ENCODE measurements at regions not wholly inside any gene's neighbourhood (a gene's known extent, or its start where the extent isn't known, plus 50 kb on each side); places are given as distances from the start of the nearest gene placed in this dataset.

- H3K27ac ChIP-seq, result no peak overlapping the region
- H3K4me3 ChIP-seq, result no peak overlapping the region
- no peaks in the 10 kb centered on the region for H3K4me1 ChIP-seq
- no peaks in the 10 kb centered on the region for H3K36me3 ChIP-seq
- H3K27me3 ChIP-seq, result no peaks in the 10 kb centered on the region
- TF ChIP-seq CTCF (IDR thresholded peaks at IDR 0.05) (no peak), POLR2AphosphoS5 (IDR thresholded peaks at IDR 0.05) (no peak), POLR2A (IDR thresholded peaks at IDR 0.05) (no peak)
- DNase-seq (ENCODE audit: low spot score in 2 of 2), result no peak
- H3K9me3 ChIP-seq, result no peaks in the 10 kb centered on the region
- intact Hi-C loops (cut with DNase I; ENCODE audit: low total_unique reads), result no loop called here
Measured at GRCh38 chr20:12022126-12022525, 104.4 kb downstream of the BTBD3 start.

GRCh38 chr20:12023194-12023795 lies 105.6 kb downstream of the BTBD3 start:
- TF ChIP-seq POLR2AphosphoS5 (IDR thresholded peaks at IDR 0.05) (no peak), CTCF (IDR thresholded peaks at IDR 0.05) (no peak), POLR2A (IDR thresholded peaks at IDR 0.05) (no peak)
- no peak for DNase-seq (ENCODE audit: low spot score in 2 of 2)

DNA sequence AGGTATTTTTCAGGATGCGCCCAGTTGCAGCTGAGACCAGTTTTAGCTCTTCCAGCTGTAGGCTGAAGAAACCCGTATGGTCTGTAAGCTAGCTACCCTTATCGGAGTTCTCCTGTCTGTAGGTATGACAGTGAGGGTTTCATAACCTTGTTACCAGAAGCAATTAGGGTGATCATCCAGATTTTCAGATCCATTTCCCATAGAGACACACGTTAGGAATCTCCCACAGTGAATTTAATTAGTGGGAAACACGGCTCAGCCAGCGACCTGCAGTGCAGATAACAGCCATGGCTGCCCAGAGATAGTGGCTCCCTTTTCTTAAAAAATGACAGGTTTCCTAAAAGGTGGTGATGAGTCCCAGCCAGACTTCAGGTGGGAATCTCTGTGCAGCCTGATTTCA lies 111.1 kb downstream of the BTBD3 start:
- Histone ChIP-seq H3K27me3 (no peaks in the 10 kb centered on the region), H3K9me3 (no peaks in the 10 kb centered on the region), H3K36me3 (no peaks in the 10 kb centered on the region), H3K4me3 (no peak overlapping the region), H3K27ac (no peak overlapping the region), H3K4me1 (no peaks in the 10 kb centered on the region)
- intact Hi-C loops (cut with DNase I; ENCODE audit: low total_unique reads), result no loop called here
- DNase-seq (ENCODE audit: low spot score in 2 of 2), result no peak
- TF ChIP-seq CTCF (IDR thresholded peaks at IDR 0.05) (no peak), POLR2A (IDR thresholded peaks at IDR 0.05) (no peak), POLR2AphosphoS5 (IDR thresholded peaks at IDR 0.05) (no peak)

More at GRCh38 chr20:12023194-12023795, 105.6 kb downstream of the BTBD3 start:
- no peak overlapping the region for H3K27ac ChIP-seq
- intact Hi-C loops (cut with DNase I; ENCODE audit: low total_unique reads), result no loop called here
- H3K4me1 ChIP-seq, result no peaks in the 10 kb centered on the region
- no peaks in the 10 kb centered on the region for H3K9me3 ChIP-seq
- no peaks in the 10 kb centered on the region for H3K36me3 ChIP-seq
- H3K27me3 ChIP-seq, result no peaks in the 10 kb centered on the region
- H3K4me3 ChIP-seq, result no peak overlapping the region

DNA sequence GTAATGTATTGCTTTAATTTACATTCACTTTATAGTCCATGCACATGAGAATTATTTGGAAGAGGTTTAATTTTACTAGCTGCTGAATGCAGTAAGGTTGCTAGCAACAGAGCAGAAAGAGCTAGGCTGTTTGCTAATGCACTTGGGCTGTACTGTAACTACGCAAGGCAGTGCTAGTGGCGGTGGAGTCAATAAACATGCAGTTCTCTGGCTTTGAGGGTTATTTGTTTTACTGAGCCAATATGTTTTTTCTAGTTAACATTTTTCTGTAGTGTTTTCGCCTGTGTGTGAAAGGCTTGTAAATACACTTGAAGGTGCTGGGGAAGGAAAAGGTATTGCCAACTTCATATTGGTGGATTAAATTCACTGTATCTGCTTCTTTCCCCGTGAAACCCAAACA lies 112.8 kb downstream of the BTBD3 start:
- Histone ChIP-seq H3K4me1 (no peaks in the 10 kb centered on the region), H3K4me3 (no peak overlapping the region), H3K27ac (no peak overlapping the region), H3K9me3 (no peaks in the 10 kb centered on the region), H3K36me3 (no peaks in the 10 kb centered on the region), H3K27me3 (no peaks in the 10 kb centered on the region)
- TF ChIP-seq CTCF (IDR thresholded peaks at IDR 0.05) (no peak), POLR2AphosphoS5 (IDR thresholded peaks at IDR 0.05) (no peak), POLR2A (IDR thresholded peaks at IDR 0.05) (no peak)
- intact Hi-C loops (cut with DNase I; ENCODE audit: low total_unique reads), result no loop called here
- DNase-seq (ENCODE audit: low spot score in 2 of 2), result no peak

GRCh38 chr20:12036142-12036541 lies 118.4 kb downstream of the BTBD3 start:
- no peak overlapping the region for H3K4me3 ChIP-seq
- intact Hi-C loops (cut with DNase I; ENCODE audit: low total_unique reads), result loop anchor here (5.0 kb wide), 1 partner anchor 1929 kb away; no protein-coding TSS in a partner anchor
- no peaks in the 10 kb centered on the region for H3K36me3 ChIP-seq
- H3K27ac ChIP-seq, result no peak overlapping the region
- DNase-seq (ENCODE audit: low spot score in 2 of 2), result no peak
- no peaks in the 10 kb centered on the region for H3K4me1 ChIP-seq
- H3K27me3 ChIP-seq, result no peaks in the 10 kb centered on the region
- TF ChIP-seq POLR2AphosphoS5 (IDR thresholded peaks at IDR 0.05), result no peak
- no peaks in the 10 kb centered on the region for H3K9me3 ChIP-seq
